Stimulated activated CD4-positive, alpha-beta T cell treated with anti-CD3 and anti-CD28 coated beads, Interleukin-12 subunit alpha, Interleukin-12 subunit beta, amount 100 ng/mL, for 4 hours (primary cell): ENCODE measurements at regions not wholly inside any gene's neighbourhood (a gene's known extent, or its start where the extent isn't known, plus 50 kb on each side); places are given as distances from the start of the nearest gene placed in this dataset.

Experiments used
- DNase-seq: peaks from one replicate; pipeline ENCODE4 v3.0.0-alpha.2; 2020

DNA sequence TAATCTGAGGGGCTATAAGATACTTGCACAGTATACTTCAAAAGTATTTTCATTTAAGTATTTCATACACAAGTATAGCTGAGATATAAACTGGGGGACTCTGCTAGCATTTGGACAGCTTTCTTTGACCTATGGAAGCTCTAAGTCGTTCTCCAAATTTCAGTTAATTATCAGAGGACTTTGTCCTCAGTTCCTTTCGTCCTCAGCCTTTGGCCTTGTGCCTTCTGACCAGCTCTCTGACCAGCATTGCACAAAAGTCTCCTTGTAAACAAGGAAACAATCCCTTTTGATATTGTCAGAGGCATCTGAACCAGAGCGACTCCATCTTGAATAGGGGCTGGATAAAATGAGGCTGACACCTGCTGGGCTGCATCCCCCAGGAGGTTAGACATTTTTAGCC lies 464.0 kb upstream of the FAM241A start:
- no peak for DNase-seq

DNA sequence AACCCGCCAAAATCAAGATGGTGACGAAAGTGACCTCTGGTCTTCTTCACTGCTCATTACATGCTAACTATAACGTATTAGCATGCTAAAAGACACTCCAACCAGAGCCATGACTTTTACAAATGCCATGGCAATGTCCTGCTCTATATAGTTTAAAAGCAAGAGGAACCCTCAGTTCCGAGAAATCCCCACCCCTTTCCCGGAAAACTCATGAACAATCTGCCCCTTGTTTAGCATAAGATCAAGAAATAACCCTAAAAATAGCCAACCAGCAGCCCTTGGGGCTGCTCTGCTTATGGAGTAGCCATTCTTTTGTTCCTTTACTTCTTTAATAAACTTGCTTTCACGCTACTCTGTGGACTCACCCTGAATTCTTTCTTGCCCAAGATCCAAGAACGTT lies 463.5 kb upstream of the FAM241A start:
- DNase-seq, result no peak

DNA sequence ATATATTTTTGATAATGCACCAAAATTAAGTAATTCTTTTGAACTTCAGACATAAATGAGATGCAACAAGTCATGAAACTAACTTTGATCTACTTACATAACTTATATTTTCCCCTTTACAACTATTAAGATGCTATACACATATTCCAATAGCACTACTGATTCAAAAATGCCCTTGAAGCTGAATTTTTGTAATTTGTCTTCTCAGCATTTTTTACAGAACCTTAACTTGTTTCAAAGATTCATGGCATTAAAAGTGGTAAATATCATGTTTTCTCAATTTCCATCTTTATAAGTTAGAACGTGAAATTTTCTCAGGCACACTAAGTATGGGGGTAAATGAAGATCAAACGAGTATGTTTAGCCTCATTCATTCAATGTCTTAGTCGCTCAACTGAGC lies 460.0 kb upstream of the FAM241A start:
- DNase-seq, result no peak

DNA sequence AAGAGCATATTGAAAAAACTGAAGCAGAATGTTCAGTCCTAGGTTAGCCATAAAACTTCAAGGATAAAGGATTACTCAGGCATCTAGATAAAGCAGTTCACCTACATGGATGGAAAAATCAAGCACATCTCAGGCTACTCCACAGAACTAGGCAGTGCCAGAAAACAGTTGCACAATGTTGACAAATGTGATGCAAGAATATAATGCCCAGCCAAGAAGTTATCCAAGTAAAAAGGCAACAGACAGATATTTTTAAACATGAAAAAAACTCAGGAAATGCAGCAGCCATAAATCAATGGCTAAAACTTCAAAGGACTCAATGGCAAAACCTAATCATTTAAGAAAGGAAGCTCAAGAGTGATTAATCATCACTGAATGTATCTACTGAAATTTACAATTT lies 456.0 kb upstream of the FAM241A start:
- DNase-seq, result no peak

DNA sequence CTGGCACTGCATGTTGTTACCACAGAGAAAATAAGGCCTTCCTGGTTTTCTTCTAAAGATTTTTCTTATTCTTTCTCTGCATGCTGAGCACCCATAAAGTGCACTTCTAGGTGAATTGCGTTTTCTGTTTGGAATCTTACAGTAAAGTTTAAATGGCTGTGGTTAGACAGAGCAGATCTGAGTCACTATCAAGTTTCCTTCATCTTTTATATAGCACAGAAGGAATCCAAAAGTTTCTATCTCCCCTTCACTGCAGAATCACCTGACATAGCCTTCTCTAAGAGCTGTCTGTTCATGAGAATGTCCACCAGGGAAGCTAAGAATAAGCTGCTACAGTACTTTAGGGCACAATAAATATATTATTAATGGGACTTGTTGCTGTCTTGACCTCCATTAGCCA lies 455.5 kb upstream of the FAM241A start:
- DNase-seq, result no peak

DNA sequence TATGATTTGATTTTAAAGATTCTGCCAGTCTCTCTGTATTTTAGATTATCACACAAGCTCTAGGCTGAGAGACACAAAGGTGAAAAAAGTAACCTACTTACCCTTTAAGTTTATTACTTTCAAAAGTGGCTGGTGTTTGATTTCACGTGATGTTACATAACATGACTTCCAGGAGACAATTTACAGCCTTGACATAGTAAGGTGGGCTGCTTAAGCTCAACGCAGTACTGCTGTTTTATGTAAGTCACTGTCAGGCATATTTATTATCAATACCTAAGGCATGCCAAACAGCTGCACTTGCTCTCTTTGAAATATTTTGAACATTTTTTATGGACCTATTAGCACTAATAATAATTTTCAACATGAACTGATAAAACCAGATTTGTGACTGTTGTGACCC lies 451.5 kb upstream of the FAM241A start:
- no peak for DNase-seq

DNA sequence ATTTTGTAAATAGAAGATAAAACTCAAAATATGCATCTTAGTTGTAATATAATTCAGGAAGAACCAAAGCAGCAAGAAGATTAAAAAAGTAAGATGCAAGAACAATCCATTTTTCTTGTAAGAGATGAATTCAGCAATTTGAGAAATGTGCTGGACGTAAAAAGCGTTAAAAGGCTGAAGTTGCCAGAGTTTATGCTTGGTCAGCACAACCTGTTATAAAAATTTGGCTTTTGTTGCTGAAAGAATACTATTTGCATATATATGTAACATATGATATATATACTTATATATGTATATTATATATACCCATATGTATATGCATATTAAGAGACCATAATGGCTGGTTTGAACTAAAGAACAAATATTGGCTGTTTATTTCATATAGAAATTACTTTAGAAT lies 449.6 kb upstream of the FAM241A start:
- DNase-seq, result no peak

DNA sequence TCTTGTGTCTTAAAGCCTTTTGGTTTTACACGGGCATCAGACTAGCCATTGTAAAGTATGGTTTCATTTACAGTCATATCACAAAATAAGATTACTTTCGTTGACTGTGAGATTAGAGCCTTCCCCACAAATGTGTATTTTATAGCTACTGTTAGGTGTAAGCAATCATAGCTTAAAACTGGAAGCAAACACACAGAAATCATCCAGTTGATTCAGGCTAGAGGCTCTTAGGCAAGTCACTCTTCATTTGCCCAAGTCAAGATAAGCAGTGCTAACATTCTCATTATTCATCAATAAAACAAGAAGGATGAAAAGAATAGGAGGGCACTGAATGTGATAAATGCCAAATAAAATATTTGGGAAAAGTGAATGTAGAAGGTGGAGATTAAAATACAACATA lies 448.7 kb upstream of the FAM241A start:
- no peak for DNase-seq

DNA sequence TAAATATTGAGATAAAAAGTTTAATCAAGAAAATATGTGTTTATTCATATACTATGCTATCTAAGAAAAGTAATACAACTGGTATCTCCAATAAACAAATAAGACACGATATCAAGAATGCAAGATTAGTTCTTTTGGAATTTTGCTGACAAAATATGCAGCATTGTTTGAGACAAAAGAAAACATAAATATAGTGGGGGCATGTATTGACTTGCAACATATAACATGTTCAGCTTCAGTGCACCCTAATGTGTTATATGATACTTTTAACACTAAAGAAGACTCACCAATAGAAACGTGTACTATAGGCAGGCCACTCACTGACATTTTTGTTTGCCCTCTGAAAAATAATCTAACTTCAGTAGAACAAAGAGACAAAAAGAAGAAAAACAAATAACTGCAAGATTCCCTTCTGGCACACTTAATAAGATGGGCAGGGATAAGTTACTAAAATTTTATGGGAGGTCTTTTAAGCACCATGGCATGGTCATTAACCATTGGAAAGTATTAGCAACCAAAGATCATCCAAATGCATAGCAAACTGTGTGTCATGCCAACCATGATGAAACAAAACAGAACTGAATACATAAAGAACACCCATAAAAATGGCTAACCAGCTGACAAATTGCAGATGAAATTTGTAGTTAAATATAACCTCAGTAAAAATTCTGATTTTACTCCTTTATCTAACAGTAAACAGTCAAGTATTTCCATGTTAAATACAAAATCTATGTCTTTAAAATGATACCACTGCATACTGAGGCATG lies 447.9 kb upstream of the FAM241A start:
- DNase-seq, result no peak

DNA sequence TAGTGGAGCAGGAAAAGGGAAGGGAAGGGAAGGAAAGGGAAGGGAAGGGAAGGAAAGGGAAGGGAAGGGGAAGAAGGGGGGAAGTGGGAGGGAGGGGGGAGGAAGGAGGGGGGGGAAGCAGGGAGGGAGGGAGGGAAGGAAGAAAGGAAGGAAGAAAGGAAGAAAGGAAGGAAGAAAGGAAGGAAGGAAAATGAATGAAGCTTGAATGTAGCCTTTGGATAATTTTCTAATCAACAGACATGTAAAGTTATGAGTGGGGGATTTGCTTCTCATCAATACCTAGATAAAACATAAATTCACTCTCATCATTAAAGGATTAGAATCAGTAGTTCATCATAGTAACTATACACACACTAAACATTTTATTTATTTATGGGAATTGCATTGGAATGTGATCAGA lies 446.9 kb upstream of the FAM241A start:
- no peak for DNase-seq

DNA sequence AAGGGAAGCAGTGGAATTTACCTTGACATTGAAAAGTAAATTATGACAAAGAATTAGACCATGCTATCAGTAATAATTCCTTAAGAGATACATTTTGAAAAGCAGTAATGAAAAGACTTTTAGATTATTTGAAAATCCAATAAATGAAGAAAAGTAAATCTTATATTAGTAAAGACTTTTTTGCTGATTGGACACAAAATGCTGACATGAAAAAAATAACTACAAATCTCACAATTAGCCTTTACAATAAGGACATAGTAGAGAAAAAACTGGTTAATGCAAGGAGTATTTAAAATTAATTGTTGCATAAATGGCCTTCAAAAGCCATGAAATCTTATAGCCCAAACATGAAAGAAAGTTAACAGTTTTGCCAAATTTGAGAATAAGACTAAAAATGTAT lies 446.1 kb upstream of the FAM241A start:
- DNase-seq, result no peak

DNA sequence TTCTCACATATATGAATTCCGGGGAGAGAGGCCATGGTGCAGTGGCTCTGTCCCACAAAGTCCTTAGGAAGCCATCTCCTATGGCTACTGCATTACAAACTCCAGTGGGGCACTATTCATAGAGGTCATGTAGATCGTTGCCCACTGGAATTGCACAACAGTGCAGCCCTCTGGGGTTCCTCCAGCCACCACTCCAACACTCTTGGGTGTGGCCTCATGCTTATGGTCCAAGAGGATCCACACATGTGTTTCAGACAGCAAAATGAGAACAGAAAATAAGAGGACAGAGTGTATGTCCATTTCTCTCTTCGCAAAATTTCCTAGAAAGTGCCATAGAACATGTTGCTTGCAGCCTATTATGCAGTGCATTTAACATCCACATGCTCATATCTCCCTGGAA lies 444.2 kb upstream of the FAM241A start:
- DNase-seq, result no peak

DNA sequence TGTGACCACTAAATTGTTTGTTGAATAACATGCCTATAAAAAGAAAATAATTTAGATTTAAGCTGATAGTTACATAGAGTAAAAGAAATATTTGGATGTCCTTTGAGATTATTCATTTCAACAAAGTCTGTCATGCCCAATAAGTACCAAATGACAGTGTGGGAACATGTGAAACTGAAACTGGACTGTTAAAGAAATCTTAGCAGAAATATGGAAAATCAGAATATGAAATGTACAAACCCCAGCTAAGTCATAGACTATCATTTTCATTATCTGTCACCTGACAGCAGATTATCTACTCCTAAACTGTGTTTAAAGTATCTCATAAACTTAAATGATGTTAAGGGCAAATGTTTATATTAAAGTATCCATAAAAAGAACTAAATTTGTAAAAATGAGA lies 437.8 kb upstream of the FAM241A start:
- no peak for DNase-seq

DNA sequence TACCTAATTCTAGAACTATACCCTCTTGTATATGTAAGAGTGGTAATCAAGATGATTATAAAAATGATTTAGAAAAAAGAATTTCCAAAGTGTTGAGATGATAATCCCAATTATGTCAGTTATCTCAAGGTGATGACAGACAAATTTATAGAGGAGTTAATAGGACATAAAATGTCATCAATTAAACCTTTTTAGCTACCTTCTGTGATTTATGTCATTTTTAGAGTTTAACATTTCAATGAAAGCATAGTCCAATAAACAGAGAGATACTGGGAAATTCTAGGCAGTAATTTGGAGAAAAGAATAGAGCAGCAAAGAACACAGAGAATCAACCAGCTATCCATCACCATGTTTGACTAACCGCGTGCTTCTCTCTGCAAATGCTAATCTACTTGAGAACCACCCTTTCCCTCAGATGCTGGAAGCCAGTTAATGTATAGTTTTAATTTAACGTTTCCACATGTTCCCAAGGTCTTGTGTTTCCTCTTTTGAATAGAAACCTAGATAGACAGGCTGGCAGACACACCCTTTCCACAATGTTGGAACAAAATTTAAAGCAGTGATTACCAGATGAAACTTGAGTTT lies 433.1 kb upstream of the FAM241A start:
- no peak for DNase-seq

DNA sequence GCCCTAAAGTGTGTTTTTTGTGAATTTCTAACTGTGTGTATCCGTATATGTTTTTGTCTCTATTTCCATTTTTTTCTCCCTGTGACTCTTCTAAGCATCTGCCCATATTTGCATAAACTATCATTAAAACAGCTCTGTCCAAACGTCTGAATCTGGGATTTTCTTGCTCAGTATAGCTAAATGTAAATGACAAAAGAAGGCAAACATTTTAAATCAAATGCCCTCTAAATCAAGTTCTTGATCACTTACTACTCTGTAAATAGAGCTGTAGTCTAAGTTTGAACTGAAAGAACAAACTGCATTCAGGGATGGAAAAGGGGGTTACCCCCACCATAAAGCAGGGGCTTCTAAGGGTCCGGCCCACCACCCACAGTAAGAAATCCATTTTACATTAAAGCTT lies 432.0 kb upstream of the FAM241A start:
- no peak for DNase-seq

DNA sequence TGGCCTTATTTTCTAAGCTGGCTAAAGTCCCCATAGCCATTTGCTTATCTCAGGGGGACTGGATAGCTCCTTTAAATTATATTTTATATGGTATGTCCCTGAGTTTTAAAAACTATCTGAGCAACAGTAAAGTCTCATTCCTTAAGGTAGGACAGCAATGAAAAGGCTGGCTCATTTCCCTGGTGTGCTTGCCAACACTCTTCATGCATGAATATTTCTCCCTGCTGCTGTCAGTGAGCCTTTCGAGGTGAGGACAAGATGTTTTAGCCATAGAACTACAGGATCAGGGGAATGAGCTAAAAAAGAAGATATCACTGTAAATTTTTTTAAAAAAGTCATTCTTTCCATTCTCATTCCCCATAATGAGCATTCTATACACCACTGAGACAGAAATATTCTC lies 427.3 kb upstream of the FAM241A start:
- DNase-seq, result no peak

DNA sequence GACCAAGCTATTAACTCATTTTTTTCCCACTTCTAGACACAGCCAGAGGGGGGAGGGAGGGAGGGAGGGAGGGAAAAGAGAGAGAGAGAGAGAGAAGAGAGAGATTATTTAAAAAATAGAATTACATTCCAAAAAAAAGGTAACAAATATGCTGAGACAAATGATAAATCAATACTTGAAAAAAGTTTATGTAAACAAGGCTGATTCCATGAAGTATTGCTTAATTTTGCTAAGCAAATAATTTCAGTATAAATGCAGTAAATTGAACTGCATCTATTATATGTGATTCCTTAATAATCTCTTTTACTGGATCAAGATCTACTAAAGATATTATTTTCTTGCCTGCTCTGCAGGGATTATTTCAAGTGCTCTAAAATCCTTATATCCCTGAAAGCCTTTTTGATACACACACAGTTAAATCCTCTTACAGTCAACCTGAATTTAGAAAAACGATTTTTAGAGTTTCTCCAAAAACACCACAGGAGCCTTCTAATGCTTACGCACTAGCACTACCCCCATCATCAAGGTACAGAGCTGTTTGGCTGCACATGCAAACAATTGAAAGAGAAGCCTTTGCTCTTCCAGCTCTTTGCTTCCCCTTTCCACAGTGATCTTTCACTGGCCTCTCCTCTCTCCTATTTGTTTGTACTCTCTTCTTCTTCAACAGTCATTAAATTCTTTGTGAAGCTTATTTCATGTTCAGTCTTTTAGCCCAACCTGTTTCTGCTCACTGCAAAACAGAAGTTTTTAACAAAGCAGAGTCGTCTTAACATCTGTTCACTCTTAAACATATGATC lies 426.3 kb upstream of the FAM241A start:
- no peak for DNase-seq

DNA sequence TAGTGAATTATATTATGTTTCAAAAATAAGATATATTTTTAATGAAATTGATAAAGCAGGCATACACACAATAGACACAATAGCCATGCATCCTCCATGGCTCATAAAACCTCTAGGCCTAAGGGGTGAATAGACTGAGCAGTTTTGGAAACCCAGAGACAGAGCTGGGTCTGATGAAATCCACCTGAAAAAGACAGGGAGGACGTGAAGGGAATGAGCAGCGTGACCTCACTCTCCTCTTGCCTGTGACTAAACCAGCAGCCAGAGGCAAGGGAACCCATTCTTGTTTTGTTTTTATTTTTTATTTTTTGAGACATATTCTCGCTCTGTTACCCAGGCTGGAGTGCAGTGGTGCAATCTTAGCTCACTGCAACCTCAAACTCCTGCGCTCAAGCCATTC lies 424.4 kb upstream of the FAM241A start:
- no peak for DNase-seq

DNA sequence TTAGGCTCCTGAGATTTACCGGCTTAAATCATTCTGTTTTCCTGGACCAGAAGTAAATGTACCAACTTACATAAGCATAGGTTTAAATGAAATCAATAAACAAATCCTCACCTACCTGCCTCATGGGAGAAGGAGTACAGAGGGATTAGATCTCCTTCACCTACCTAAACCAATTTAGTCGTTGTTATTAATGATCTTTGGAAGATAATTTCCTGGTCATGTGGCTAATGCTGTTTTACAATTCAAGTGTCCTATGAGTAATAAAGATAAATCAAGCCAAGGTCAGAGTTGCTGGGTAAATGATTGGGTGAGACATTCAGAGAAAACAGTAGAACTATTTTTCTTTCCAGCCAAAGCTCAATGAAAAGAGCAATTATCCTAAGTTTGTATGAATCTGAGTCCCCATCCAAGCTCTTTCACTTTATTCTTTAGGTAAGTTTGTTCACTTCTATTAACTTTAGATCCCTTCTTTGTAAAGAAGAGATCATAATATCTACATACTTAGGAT lies 423.0 kb upstream of the FAM241A start:
- no peak for DNase-seq

DNA sequence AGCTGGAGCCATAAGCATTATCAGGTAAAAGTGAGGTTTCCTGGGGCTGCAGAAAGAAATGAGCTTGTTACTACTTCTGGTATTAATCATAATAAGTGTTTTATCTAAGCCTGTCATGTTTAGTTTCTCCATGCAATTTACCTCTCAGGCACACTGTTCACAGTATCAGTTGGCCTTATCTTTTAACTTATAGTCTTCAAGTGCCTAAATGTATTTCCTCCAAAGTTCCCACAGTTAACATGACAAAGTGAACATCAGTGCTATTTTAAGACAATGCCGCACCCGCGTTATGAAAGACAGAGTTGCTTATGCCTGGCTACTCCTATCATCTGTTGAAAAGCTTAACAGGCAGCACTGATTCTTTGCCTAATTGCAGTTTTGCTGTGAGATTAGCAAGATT lies 408.7 kb upstream of the FAM241A start:
- DNase-seq, result no peak

DNA sequence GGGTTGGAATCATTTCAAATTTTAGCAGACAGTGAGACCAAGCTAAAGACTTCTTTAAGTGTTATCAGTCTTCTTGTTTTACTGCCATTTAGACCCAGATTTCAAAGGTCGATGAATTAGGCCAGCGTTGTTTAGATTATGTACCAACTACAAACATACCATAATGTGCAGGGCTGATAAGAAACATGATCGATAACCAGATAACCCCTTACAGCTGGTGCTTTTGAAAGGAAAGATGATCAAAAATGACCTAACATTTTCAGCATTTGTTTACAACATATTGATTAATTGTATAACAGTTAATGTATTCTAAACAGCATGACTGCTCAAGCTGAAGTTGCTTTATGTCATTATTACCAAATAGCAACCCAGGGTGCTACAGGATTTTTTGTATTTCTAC lies 400.4 kb upstream of the FAM241A start:
- DNase-seq, result no peak

DNA sequence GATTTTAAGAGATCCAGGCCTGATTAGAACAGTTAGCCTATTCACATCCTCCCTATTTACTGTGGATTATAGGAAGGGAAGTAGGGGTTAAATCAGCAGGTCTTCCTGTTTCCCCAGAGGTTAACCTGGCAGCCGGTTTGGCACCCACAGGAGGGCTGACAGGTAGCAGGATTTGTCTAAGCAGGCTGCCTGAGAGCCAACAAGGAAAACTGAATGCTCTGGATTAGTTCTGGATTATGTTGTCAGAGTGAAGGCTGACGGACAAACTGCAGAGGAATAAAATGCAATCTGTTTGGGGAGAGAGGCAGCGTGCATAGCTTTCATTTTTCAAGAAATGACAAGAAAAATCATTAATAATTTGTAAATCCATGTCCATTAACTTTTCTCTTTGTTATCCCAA lies 397.1 kb upstream of the FAM241A start:
- DNase-seq, result no peak

DNA sequence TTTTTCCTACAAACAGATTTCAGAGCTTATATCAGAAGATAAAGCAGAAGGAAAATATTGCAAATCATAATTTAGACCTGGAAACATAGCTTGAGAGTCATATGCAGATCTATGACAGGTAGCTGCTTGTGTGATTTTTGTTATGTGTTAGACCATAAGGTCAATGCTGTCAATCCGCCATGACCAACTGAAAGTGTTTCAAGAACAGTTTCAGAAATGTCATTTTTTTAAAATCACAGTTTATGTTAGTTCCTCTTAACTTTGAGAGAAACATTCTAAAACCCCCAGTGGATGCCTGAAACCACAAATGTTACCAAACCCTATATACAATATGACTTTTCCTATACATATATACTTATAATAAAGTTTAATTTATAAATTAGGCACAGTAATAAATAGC lies 391.3 kb upstream of the FAM241A start:
- DNase-seq, result no peak

DNA sequence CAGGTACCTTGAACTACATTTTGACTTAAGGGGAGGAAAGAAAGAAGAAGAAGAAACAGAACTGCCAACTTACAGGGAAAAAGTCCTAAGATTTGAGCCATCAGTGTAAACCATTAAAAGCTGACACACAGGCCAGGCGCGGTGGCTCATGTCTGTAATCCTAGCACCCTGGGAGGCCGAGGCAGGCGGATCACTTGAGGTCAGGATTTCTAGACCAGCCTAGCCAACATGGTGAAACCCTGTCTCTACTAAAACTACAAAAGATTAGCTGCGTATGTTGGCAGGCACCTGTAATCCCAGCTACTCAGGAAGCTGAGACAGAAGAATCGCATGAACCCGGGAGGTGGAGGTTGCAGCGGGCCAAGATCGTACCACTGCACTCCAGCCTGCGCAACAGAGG lies 389.7 kb upstream of the FAM241A start:
- DNase-seq, result no peak
